Liver (tissue), 7 donors: ENCODE measurements at regions not wholly inside any gene's neighbourhood (a gene's known extent, or its start where the extent isn't known, plus 50 kb on each side); places are given as distances from the start of the nearest gene placed in this dataset.

Experiments
- DNase-seq: peaks from one replicate; pipeline ENCODE4 v3.0.0-alpha.2; 2017; ENCODE audit warnings: low spot score
- H3K27ac ChIP-seq, 2 donors: one replicate each; pipeline ENCODE4 v1.7.0; 2013; ENCODE audit warnings: inconsistent platforms in 2 of 2, low read length in 2 of 2, control low read depth in 1 of 2, low read depth in 1 of 2, mild to moderate bottlenecking in 1 of 2
- H3K27me3 ChIP-seq, 4 donors: one replicate each; pipeline versions ENCODE4 v1.6.1 to v1.7.0; 2013; ENCODE audit warnings: low read length in 3 of 4, inconsistent platforms in 1 of 4, mild to moderate bottlenecking in 1 of 4, moderate library complexity in 1 of 4; ENCODE audit not compliant: control insufficient read depth in 4 of 4, insufficient read depth in 4 of 4
- H3K36me3 ChIP-seq, 4 donors: one replicate each; pipeline versions ENCODE4 v1.6.1 to v1.7.0; 2013; ENCODE audit warnings: low read length in 3 of 4, mild to moderate bottlenecking in 3 of 4, low read depth in 1 of 4, moderate library complexity in 1 of 4; ENCODE audit not compliant: control insufficient read depth in 4 of 4, insufficient read depth in 3 of 4
- H3K4me1 ChIP-seq, 4 donors: one replicate each; pipeline versions ENCODE4 v1.6.1 to v1.7.0; 2013; ENCODE audit warnings: low read length in 3 of 4, mild to moderate bottlenecking in 3 of 4, moderate library complexity in 1 of 4; ENCODE audit not compliant: control insufficient read depth in 4 of 4, insufficient read depth in 4 of 4
- H3K4me3 ChIP-seq, 3 donors: one replicate each; pipeline versions ENCODE4 v1.6.1 to v1.7.0; 2013; ENCODE audit warnings: low read length in 3 of 3, control low read depth in 1 of 3, low read depth in 1 of 3, mild to moderate bottlenecking in 1 of 3
- H3K9ac ChIP-seq, 2 donors: one replicate each; pipeline ENCODE4 v1.7.0; 2013; ENCODE audit warnings: low read length in 2 of 2, mild to moderate bottlenecking in 2 of 2, moderate library complexity in 2 of 2, control low read depth in 1 of 2, low read depth in 1 of 2
- H3K9me3 ChIP-seq, 4 donors: one replicate each; pipeline versions ENCODE4 v1.6.1 to v1.7.0; 2013; ENCODE audit warnings: low read length in 3 of 4; ENCODE audit not compliant: control insufficient read depth in 4 of 4
- FOXA2 ChIP-seq: IDR thresholded peaks from 2 replicates; pipeline ENCODE4 v1.6.1; 2016; ENCODE audit warnings: antibody characterized with exemption
- HNF4A ChIP-seq, 2 donors: conservative IDR thresholded peaks; 2 replicates each; pipeline ENCODE4 v1.6.1; 2016; ENCODE audit warnings: antibody characterized with exemption in 2 of 2, mild to moderate bottlenecking in 2 of 2
- JUND ChIP-seq, 2 donors: IDR thresholded peaks; 2 replicates each; pipeline ENCODE4 v1.6.1; 2016; ENCODE audit warnings: antibody characterized with exemption in 2 of 2
- NR2F2 ChIP-seq: IDR thresholded peaks from 2 replicates; pipeline ENCODE4 v1.6.1; 2016; ENCODE audit warnings: antibody characterized with exemption
- RAD21 ChIP-seq, 2 donors: IDR thresholded peaks; 2 replicates each; pipeline ENCODE4 v1.6.1; 2016; ENCODE audit warnings: antibody characterized with exemption in 2 of 2, mild to moderate bottlenecking in 2 of 2
- RXRA ChIP-seq, 2 donors: IDR thresholded peaks; 2 replicates each; pipeline ENCODE4 v1.6.1; 2017 to 2018; ENCODE audit warnings: antibody characterized with exemption in 2 of 2, mild to moderate bottlenecking in 1 of 2
- SP1 ChIP-seq: IDR thresholded peaks from 2 replicates; pipeline ENCODE4 v1.6.1; 2018; ENCODE audit warnings: antibody characterized with exemption, mild to moderate bottlenecking
- TAF1 ChIP-seq: conservative IDR thresholded peaks from 2 replicates; pipeline ENCODE4 v1.6.1; 2016; ENCODE audit warnings: antibody characterized with exemption, mild to moderate bottlenecking
- WGBS: extraction: QIAGEN DNeasy Blood & Tissue Kit; methylation state at CpG from one replicate; pipeline ENCODE4 v1.1.7; 2013; 5-methylcytosine and 5-hydroxymethylcytosine counted together
- TF ChIP-seq, protein P1 (sequence below): IDR thresholded peaks from 2 replicates; pipeline ENCODE4 v1.6.1; 2016; ENCODE audit warnings: antibody characterized with exemption, mild to moderate bottlenecking
- TF ChIP-seq, protein P2 (sequence below): IDR thresholded peaks from 2 replicates; pipeline ENCODE4 v1.6.1; 2016; ENCODE audit warnings: antibody characterized with exemption
- TF ChIP-seq, protein P3 (sequence below): IDR thresholded peaks from 2 replicates; pipeline ENCODE4 v1.6.1; 2016; ENCODE audit warnings: antibody characterized with exemption
- donor health status: healthy.
- donor health status: healthy.
- donor health status: healthy.
- donor health status: healthy.

DNA sequence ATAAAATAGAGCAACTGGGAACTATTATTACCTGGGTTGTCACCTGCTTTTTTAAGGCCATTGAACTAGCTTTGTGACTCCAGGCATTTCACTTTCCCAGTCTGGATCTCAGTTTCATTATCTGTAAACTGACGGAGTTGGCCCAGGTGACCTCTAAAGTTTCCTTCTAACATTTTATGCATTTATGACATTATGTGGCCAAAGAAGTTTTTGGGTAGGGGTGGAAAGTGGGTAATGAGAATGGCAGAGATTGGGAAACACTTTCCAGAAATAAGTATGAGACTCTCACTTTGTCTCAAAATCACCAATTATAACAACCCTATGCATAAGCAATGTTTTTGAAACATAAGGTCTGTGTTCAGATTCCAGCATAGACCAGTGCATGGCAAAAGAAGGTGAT, 99.1 kb upstream of the ARHGEF3 start:
- no peaks in the 10 kb centered on the region for H3K9me3 ChIP-seq
- TF ChIP-seq JUND (IDR thresholded peaks at IDR 0.05) (no peak), SP1 (no peak), FOXA2 (no peak), HNF4A (conservative IDR thresholded peaks at IDR 0.05) (no peak), RXRA (IDR thresholded peaks at IDR 0.05) (no peak)
- TF ChIP-seq, protein P1, sequence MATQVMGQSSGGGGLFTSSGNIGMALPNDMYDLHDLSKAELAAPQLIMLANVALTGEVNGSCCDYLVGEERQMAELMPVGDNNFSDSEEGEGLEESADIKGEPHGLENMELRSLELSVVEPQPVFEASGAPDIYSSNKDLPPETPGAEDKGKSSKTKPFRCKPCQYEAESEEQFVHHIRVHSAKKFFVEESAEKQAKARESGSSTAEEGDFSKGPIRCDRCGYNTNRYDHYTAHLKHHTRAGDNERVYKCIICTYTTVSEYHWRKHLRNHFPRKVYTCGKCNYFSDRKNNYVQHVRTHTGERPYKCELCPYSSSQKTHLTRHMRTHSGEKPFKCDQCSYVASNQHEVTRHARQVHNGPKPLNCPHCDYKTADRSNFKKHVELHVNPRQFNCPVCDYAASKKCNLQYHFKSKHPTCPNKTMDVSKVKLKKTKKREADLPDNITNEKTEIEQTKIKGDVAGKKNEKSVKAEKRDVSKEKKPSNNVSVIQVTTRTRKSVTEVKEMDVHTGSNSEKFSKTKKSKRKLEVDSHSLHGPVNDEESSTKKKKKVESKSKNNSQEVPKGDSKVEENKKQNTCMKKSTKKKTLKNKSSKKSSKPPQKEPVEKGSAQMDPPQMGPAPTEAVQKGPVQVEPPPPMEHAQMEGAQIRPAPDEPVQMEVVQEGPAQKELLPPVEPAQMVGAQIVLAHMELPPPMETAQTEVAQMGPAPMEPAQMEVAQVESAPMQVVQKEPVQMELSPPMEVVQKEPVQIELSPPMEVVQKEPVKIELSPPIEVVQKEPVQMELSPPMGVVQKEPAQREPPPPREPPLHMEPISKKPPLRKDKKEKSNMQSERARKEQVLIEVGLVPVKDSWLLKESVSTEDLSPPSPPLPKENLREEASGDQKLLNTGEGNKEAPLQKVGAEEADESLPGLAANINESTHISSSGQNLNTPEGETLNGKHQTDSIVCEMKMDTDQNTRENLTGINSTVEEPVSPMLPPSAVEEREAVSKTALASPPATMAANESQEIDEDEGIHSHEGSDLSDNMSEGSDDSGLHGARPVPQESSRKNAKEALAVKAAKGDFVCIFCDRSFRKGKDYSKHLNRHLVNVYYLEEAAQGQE = no peak
- DNase-seq = no peak
- H3K36me3 ChIP-seq = no peaks in the 10 kb centered on the region
- H3K9ac ChIP-seq = no peak overlapping the region
- no peaks in the 10 kb centered on the region for H3K27me3 ChIP-seq
- no peaks in the 10 kb centered on the region for H3K4me1 ChIP-seq
- no peak overlapping the region for H3K27ac ChIP-seq
- no peak overlapping the region for H3K4me3 ChIP-seq
- WGBS = 0% methylated on average over 1 of the region's 1 CpG

DNA sequence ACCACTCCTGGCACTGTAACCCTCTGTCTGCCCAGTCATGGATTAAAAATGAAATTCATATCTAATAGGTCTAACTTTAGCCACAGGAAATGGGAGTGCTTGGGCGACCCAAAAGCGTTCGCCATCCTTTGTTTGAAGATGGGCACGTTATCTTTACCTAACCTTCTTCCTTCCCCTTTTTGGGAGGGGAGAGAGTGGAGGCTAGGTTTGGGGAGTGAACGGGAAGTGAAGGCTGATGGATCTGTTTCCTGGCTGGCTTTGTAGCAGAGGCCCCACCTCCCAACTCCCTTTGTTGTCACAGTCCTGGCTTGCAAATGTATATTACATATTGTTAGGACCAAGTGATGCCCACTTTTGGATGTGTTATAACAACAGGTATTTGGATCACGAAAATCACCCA, 98.1 kb upstream of the ARHGEF3 start:
- no peak overlapping the region for H3K9ac ChIP-seq
- WGBS = 84% methylated on average over 6 of the region's 6 CpGs
- H3K27ac ChIP-seq = no peak overlapping the region
- H3K27me3 ChIP-seq = no peaks in the 10 kb centered on the region
- H3K4me1 ChIP-seq = no peaks in the 10 kb centered on the region
- TF ChIP-seq TAF1 (no peak), RAD21 (IDR thresholded peaks at IDR 0.05) (no peak), HNF4A (conservative IDR thresholded peaks at IDR 0.05) (no peak)
- TF ChIP-seq, protein P2, sequence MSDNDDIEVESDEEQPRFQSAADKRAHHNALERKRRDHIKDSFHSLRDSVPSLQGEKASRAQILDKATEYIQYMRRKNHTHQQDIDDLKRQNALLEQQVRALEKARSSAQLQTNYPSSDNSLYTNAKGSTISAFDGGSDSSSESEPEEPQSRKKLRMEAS = no peak
- TF ChIP-seq, protein P3, sequence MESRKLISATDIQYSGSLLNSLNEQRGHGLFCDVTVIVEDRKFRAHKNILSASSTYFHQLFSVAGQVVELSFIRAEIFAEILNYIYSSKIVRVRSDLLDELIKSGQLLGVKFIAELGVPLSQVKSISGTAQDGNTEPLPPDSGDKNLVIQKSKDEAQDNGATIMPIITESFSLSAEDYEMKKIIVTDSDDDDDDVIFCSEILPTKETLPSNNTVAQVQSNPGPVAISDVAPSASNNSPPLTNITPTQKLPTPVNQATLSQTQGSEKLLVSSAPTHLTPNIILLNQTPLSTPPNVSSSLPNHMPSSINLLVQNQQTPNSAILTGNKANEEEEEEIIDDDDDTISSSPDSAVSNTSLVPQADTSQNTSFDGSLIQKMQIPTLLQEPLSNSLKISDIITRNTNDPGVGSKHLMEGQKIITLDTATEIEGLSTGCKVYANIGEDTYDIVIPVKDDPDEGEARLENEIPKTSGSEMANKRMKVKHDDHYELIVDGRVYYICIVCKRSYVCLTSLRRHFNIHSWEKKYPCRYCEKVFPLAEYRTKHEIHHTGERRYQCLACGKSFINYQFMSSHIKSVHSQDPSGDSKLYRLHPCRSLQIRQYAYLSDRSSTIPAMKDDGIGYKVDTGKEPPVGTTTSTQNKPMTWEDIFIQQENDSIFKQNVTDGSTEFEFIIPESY = no peak
- H3K36me3 ChIP-seq = no peaks in the 10 kb centered on the region
- DNase-seq = no peak
- no peak overlapping the region for H3K4me3 ChIP-seq
- H3K9me3 ChIP-seq = no peaks in the 10 kb centered on the region

DNA sequence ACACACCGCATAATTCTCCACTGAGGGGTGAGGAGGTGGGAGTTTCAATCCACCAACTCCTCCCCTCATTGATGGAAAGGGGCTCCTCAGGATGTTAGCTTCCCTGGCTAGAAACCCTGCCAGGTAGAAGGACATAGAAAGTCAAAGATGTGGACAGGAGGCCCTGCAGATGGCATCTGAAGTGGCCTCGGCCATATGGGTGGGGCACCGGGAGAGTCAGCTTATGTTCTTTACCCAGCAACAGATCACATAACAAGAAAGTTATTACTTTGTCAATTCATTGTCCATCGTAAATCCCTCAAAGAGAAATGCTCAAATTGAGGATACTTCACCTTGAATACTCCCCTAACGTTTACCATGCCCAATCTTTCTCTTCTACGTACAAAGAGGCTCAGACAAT, 97.3 kb upstream of the ARHGEF3 start:
- TF ChIP-seq NR2F2 (no peak), RXRA (IDR thresholded peaks at IDR 0.05) (no peak), HNF4A (conservative IDR thresholded peaks at IDR 0.05) (no peak)
- no peaks in the 10 kb centered on the region for H3K9me3 ChIP-seq
- no peak for DNase-seq
- H3K36me3 ChIP-seq = no peaks in the 10 kb centered on the region
- H3K27me3 ChIP-seq = no peaks in the 10 kb centered on the region
- H3K4me1 ChIP-seq = no peaks in the 10 kb centered on the region
- no peak overlapping the region for H3K9ac ChIP-seq
- 85% methylated on average over 6 of the region's 6 CpGs for WGBS
- H3K4me3 ChIP-seq = no peak overlapping the region
- no peak overlapping the region for H3K27ac ChIP-seq
